ENCODE measurements at regions not wholly inside any gene's neighbourhood (a gene's known extent, or its start where the extent isn't known, plus 50 kb on each side); places are given as distances from the start of the nearest gene placed in this dataset.
"Not testable (repeated sequence)": the region's sequence is repeated elsewhere in the genome, so short reads cannot be mapped to it uniquely, and the experiment has no call there.

DNA sequence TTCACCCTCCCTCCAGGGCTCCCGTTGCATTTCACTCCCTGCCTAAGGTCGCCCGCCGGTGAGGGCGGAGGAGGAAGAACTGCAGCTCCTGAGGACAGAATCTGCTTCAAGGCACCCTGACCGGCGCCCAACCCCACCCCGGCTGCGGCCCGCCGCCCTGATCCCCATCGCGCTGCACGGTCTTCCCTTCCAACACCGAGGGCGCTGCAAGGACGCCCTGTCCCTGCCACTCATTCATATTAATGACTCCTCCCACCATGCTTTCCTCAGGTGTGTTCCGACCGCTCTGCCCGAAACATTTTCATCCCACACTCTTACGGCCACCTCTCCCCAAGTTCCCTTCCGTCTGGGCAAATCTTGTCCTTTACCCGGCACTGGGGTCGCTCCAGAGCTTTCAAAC is 248.6 kb downstream of the SPATA31A1 start:
- not testable (repeated sequence) for TF ChIP-seq EZH2 (IDR thresholded peaks at IDR 0.05; ENCODE audit: low read length, missing control alignments)
- TF ChIP-seq, protein P1, sequence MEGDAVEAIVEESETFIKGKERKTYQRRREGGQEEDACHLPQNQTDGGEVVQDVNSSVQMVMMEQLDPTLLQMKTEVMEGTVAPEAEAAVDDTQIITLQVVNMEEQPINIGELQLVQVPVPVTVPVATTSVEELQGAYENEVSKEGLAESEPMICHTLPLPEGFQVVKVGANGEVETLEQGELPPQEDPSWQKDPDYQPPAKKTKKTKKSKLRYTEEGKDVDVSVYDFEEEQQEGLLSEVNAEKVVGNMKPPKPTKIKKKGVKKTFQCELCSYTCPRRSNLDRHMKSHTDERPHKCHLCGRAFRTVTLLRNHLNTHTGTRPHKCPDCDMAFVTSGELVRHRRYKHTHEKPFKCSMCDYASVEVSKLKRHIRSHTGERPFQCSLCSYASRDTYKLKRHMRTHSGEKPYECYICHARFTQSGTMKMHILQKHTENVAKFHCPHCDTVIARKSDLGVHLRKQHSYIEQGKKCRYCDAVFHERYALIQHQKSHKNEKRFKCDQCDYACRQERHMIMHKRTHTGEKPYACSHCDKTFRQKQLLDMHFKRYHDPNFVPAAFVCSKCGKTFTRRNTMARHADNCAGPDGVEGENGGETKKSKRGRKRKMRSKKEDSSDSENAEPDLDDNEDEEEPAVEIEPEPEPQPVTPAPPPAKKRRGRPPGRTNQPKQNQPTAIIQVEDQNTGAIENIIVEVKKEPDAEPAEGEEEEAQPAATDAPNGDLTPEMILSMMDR (conservative IDR thresholded peaks at IDR 0.05 in 1 of 2, IDR thresholded peaks at IDR 0.05 in 1 of 2; ENCODE audit: low read depth in 1 of 2, low read length in 2 of 2), result not testable (repeated sequence)

Measured in fibroblast of lung (primary cell).